Liver (tissue), 2 donors: ENCODE measurements at regions not wholly inside any gene's neighbourhood (a gene's known extent, or its start where the extent isn't known, plus 50 kb on each side); places are given as distances from the start of the nearest gene placed in this dataset.
A peak's percentile ranks its signal among the peaks of the same experiment; 100 is the strongest.

Source experiments
- CTCF ChIP-seq: fragments of 150-350 bp; IDR thresholded peaks from 2 replicates; pipeline ENCODE4 v1.5.1; 2017; ENCODE audit warnings: improper control_type of control experiment, low read depth, low read length; ENCODE audit not compliant: missing input control
- YY1 ChIP-seq: IDR thresholded peaks from 2 replicates; pipeline ENCODE4 v1.6.1; 2016; ENCODE audit warnings: antibody characterized with exemption, mild to moderate bottlenecking
- donor health status: healthy.

DNA sequence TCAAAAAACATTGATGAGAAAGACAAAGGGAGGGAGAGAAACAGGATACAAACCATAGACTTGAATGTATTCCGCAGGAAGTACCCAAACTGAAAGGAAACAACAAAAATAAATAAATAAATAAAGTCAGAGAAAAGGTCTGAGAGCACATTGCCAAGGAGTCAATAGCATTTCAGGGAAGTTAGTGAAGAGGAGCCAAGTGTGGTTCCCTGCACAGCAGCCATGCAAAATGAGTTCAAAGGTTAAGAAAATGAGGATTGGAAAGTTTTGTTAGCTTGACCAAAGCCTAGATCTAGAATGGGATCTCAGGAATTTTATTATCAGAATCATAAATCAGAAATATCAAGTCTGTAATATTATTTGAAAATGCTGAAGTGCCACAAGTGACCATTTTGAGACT, 700.0 kb downstream of the MAFB start:
- TF ChIP-seq CTCF = no peak
- peak; percentile 87 for TF ChIP-seq YY1
